Embryonic facial prominence (tissue), 1 donor: ENCODE measurements at regions not wholly inside any gene's neighbourhood (a gene's known extent, or its start where the extent isn't known, plus 50 kb on each side); places are given as distances from the start of the nearest gene placed in this dataset.

Source experiments
- DNase-seq: peaks from one replicate; pipeline ENCODE4 v3.0.0-alpha.2; 2016; ENCODE audit errors: extremely low spot score

- no peak for DNase-seq
Measured at GRCh38 chr1:4964634-4965345, 310.4 kb downstream of the AJAP1 start.

- no peak for DNase-seq
Measured at GRCh38 chr1:4963251-4963650, 308.8 kb downstream of the AJAP1 start.

GRCh38 chr1:4962836-4963235 is 308.4 kb downstream of the AJAP1 start:
- no peak for DNase-seq

DNA sequence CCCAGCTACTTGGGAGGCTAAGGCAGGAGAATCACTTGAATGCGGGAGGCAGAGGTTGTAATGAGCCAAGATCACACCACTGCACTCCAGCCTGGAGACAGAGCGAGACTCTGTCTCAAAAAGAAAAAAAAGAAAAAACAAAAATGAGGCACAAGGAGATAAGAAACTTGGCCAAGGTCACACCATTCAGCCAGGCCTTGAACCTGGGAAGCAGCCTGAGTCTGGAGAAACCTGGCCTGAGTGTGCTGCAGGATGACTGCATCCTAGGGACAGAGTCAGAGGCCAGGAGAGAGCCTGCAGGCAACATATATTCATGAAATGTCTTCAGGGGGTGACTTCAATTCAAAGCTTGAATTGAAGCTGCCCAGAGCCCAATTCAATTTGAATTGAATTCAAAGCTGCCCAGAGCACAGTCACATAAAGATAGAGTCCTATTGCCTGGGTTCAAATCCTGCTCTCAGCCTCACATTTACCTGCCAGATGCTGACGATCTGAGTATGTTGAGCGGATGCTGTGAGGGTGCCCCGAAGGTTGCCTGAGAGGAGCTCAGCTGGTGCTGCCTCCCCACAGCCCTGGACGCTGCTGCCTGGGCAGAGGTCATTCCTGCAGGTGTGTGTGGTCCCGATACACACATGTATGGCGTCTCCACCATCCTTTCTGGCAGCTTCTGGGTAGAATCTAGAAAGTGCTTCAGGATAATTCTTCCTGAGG is 307.7 kb downstream of the AJAP1 start:
- DNase-seq: no peak

- DNase-seq: no peak
Measured at GRCh38 chr1:4960782-4961475, 306.5 kb downstream of the AJAP1 start.

GRCh38 chr1:4960336-4960735 is 305.9 kb downstream of the AJAP1 start:
- DNase-seq: no peak

GRCh38 chr1:4959216-4959615 is 304.8 kb downstream of the AJAP1 start:
- no peak for DNase-seq

DNA sequence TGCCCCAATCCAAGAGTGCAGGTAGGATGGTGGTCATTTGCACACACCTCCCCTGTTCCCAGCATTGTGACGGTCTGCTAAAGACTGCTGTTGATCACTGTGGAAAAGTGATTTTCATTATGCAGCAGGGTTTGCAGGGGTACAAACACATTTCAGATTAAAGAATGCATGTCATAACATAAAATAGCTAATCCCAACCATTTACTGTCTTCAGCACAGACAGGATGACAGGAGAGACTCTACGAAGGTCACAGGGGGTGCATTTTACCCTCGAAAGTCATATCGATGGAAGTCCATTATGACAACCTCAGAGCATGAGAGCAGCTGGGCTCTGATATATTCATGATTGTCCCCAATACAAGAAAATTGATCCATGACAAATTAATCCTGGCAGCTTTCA is 302.6 kb downstream of the AJAP1 start:
- DNase-seq: no peak

DNA sequence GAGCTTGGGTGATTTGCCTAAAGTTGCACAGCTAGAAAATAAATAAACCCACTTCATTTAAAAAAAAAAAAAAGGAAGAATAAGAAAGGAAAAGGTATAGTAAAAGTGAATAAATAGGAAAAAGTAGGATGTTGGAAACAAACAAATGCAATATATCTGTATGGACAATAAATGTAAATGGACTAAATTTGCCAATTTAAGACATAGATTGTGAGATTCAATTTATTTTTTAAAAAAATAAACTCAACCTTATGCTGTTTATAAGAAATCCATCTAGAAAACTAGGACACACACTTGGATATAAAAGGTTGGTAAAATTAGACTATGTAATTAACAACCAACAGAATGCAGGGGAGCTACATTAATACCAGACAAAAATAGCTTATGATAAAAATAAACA is 300.0 kb downstream of the AJAP1 start:
- no peak for DNase-seq

- DNase-seq: no peak
Measured at GRCh38 chr1:4951601-4952000, 297.2 kb downstream of the AJAP1 start.

- DNase-seq: no peak
Measured at GRCh38 chr1:4946343-4946742, 291.9 kb downstream of the AJAP1 start.

- no peak for DNase-seq
Measured at GRCh38 chr1:4944911-4945310, 290.5 kb downstream of the AJAP1 start.

DNA sequence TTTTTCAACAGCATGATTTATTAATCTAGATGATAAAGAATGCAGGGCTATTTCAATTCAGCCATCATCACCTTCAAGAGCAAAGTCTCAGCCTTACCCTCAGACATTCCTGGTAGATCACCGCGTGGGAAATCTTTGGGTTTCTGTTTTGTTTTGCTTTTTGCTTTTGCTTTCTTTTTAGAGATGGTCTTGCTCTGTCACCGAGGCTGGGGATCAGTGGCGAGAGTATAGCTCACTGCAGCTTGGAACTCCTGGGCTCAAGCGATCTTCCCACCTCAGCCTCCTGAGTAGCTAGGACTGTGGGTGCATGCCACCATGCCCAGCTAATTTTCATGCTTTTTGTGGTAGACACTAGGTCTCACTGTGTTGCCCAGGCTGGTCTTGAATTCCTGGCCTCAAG is 289.7 kb downstream of the AJAP1 start:
- no peak for DNase-seq

DNA sequence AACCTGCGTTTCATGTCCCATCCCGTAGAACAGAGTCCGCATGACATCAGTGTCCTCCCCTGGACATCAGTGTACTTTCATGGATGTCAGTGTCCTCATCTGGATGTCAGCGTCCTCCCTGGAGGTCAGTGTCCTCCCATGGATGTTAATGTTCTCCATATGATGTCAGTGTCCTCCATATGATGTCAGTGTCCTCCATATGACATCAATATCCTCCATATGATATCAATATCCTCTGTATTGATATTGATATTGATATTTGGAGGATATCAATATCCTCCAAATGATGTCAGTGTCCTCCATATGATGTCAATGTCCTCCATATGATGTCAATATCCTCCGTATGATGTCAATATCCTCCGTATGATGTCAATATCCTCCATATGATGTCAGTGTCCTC is 284.9 kb downstream of the AJAP1 start:
- no peak for DNase-seq

DNA sequence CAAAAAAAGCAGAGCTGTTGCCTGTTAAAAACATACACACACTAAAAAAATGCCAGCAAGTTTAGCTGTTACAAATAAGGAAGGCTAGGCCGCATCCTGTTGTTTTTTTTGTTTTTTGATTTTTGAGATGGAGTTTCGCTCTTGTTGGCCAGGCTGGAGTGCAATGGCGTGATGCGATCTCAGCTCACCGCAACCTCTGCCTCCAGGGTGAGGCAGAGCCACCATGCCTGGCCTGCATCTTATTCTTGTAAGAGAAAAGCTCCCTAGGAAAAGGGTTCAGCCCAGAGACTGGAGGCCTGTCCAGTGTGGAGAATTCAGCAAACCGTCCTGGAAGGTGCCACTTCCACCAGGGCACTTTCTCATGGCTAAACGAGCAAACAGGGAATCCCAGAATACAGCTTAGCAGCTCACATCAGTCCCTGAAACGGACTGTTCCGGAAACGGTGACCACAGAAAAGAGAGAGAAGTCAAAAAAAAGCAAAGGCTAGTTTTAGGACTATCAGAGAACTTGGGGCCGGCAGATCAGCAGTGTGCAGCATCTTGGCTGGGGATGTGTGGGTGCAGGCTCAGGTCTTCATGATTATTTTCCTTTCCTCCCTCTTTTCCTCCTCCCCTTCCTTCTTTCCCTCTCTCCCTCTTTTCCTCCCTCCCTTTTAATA is 283.6 kb downstream of the AJAP1 start:
- no peak for DNase-seq

DNA sequence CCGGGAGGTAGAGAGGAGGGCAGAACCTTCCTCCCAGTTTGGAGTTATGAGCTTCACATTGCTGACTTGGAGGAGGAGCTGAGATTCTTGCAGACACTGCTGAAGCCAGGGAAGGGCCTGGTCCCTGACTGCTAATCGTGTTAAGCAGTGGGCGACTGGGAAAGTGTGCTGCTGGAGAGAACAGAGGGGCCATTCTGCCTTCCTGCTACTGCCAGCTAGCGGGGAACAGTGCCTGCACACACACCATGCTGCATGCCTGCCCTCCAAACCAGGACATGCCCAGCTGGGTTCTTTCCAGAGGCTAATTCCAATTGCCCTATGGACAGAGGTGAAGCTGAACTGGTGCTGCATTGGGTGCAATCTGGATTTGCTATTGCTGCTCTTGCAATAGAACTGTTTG is 281.4 kb downstream of the AJAP1 start:
- DNase-seq: no peak

- no peak for DNase-seq
Measured at GRCh38 chr1:4933232-4933631, 278.8 kb downstream of the AJAP1 start.

DNA sequence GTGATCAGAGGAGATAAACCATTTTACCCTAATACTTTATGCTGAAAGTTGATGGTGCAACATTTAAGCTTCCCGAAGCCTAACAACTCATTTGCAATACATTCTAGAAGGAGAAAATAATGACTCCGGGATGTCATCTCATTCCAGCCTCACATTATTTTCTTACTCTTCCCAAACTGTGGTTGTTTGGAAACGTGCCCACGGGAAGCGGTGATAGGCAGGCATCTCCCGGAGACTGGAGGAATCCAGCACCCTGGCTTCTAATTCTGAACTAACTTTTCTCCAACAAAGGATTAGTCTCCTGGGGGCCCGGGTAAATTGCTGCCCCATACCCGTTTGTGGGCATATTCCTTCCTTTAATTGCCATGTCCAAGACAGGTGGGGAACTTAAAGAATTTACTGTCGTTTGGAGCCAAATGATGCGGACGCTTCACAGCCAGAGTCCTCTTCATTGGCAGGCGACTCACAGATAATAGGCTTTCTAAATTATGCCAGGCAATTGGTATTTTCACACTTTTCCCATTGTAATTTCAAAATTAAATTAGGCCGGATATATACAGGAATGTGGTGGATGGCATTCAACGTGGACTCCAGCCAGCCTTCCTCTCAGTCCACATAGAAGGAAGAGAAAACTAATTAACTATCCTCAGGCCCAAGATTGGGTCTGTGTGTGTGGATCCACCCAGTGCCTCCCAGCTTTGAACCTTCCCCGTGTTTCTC is 278.1 kb downstream of the AJAP1 start:
- no peak for DNase-seq

DNA sequence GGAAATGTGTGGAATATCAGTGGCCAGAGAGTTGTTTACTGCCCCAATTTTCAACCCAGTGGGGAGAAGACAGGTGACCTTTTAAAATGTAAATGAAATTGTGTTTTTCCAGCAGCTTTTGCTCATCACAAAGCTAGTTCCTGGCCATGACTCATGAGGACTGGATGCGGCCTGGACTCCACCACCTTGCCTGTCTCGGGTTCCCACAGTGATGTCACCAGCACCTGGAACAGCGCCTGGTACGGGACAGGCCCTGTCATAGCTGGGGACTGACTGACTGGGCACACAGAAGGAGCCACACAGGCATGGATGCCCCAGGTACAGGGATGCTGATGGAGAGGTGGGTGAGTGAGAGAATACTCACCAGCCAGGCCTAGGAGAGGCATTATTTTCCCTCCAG is 277.1 kb downstream of the AJAP1 start:
- no peak for DNase-seq

DNA sequence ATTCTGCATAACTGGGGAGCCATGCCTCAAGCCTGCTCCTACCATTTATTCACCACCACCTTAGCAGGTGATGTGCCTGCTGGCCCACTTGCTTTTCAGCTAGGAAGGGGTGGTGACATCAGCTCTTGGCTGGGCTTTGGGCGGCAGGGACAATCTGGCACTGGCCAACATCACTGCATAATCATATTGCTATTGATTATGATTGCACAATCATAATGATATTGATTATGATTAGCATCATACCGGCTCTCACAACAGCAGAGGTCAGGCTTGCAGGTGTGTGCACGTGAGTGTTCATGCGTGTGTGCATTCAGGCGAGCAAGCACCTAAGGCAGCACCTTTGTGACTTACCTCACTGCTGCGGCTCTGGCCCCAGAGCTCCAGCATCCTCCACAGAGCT is 273.8 kb downstream of the AJAP1 start:
- DNase-seq: no peak

- DNase-seq: no peak
Measured at GRCh38 chr1:4924356-4924755, 269.9 kb downstream of the AJAP1 start.

DNA sequence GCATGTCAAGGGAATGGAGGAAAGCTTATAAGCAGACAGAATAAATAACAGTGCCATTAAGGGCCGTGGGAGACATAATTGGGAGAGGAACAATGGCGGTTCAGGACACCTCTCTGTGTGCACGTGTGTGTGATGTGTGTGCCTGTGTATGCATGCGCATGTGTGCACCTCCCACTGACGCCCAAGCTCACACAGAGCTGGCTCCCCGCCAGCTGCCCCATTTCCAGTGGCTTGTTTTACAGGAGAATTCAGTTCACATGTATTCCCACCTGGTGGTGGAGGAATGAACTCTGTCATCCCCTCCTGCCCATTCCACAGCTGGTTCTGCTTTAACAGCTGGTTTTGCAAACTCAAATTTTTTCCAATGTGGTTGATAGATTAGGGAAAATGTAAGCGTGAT is 262.2 kb downstream of the AJAP1 start:
- DNase-seq: no peak
